ENCODE measurements at regions not wholly inside any gene's neighbourhood (a gene's known extent, or its start where the extent isn't known, plus 50 kb on each side); places are given as distances from the start of the nearest gene placed in this dataset.

DNA sequence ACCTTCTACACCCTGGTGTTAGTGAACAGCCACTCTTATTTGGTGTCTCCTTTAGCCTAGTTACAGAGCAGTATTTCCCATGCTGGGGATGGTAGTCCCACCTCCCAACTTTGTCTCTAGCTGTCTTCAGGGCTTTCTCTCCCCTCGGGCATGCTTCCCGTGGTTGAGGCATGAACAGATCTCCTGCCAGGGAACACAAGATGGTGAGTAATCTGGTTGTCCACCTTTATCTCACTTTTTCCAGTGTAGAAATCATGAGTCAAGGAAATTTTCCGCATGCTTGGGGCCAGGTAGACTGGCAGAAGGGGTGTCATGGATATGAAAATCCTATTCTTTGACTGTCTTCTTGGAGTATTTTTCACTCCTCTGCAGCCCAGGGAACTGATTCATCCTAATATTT is 532.9 kb downstream of the ANXA1 start:
- 87 to 93% methylated on average over 3 of the region's 3 CpGs for WGBS, 2 donors
- H3K27ac ChIP-seq = no peak overlapping the region
- H3K9me3 ChIP-seq = no peaks in the 10 kb centered on the region
- no peaks in the 10 kb centered on the region for H3K4me1 ChIP-seq
- no peaks in the 10 kb centered on the region for H3K27me3 ChIP-seq
- TF ChIP-seq, protein P1, sequence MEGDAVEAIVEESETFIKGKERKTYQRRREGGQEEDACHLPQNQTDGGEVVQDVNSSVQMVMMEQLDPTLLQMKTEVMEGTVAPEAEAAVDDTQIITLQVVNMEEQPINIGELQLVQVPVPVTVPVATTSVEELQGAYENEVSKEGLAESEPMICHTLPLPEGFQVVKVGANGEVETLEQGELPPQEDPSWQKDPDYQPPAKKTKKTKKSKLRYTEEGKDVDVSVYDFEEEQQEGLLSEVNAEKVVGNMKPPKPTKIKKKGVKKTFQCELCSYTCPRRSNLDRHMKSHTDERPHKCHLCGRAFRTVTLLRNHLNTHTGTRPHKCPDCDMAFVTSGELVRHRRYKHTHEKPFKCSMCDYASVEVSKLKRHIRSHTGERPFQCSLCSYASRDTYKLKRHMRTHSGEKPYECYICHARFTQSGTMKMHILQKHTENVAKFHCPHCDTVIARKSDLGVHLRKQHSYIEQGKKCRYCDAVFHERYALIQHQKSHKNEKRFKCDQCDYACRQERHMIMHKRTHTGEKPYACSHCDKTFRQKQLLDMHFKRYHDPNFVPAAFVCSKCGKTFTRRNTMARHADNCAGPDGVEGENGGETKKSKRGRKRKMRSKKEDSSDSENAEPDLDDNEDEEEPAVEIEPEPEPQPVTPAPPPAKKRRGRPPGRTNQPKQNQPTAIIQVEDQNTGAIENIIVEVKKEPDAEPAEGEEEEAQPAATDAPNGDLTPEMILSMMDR (IDR thresholded peaks at IDR 0.05) = no peak
- TF ChIP-seq POLR2A (IDR thresholded peaks at IDR 0.05) = no peak
- DNase-seq = no peak
- H3K36me3 ChIP-seq (ENCODE audit: low read depth, missing control alignments) = no peaks in the 10 kb centered on the region
- H3K4me3 ChIP-seq = no peak overlapping the region
- intact Hi-C loops (cut with DNase I; ENCODE audit: low total_unique reads) = no loop called here

DNA sequence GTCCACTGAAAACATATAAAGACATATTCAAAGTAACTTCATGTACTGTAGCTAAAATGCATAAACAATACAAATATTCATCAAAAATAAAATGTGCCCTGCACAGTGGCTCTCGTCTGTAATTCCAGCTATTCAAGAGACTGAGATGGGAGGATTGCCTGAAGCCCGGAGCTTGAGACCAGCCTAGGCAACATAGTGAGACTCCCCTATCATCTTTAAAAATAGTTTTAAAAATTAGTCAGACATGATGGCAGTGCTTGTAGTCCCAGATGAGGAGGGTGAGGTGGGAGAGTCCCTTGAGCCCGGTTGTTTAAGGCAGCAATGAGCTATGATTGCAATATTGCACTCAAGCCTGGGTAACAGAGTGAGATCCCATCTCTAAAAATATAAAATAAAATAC is 534.1 kb downstream of the ANXA1 start:
- H3K9me3 ChIP-seq = no peaks in the 10 kb centered on the region
- no peak overlapping the region for H3K4me3 ChIP-seq
- intact Hi-C loops (cut with DNase I; ENCODE audit: low total_unique reads) = no loop called here

DNA sequence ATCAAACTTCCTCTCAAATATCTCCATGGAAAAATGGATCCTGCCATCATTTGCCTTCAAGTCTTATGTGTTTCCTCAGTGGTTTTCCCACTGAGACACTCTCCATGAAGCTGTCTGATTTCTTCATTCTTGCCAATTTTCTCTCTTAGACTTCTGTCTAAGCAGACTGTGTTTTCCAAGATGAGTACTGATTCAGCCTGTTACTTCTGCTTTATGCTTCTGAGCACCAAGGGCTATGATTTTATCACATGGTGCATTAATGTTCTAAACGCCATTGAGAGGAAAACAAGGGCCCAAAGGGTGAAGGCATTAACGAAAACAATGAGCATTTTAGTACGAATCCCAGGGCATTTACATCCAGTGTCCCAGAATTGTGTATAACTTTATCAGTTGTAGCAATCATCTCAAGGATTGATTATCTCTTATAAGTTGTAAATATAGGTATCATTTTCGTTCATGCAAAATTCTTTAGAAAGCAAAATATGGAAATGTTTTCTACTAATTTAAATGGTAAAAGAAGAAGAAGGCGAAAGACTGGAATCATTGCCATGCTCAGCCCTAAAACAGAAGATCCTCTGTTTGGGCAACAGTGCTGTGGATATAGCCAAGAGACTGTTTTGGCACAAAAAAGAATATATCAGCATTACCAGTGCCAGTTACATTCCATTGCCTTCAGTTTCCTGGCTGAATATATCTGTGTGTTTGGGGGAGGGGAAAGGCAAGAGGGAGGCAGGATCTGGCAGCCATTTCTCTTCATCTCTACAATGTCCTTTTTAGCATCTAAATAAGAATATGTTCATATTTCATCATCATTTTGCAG is 537.6 kb downstream of the ANXA1 start:
- no peaks in the 10 kb centered on the region for H3K36me3 ChIP-seq (ENCODE audit: low read depth, missing control alignments)
- H3K27ac ChIP-seq = no peak overlapping the region
- no peak for DNase-seq
- TF ChIP-seq POLR2A (IDR thresholded peaks at IDR 0.05) = no peak
- TF ChIP-seq, protein P1 (IDR thresholded peaks at IDR 0.05) = no peak
- no peaks in the 10 kb centered on the region for H3K4me1 ChIP-seq
- intact Hi-C loops (cut with DNase I; ENCODE audit: low total_unique reads) = no loop called here
- WGBS, 2 donors = 90% methylated on average over 5 of the region's 5 CpGs
- H3K9me3 ChIP-seq = no peaks in the 10 kb centered on the region
- H3K4me3 ChIP-seq = no peak overlapping the region
- no peaks in the 10 kb centered on the region for H3K27me3 ChIP-seq

More for the DNA sequence above, 534.1 kb downstream of the ANXA1 start:
- Histone ChIP-seq H3K4me1 (no peaks in the 10 kb centered on the region), H3K27me3 (no peaks in the 10 kb centered on the region), H3K36me3 (ENCODE audit: low read depth, missing control alignments) (no peaks in the 10 kb centered on the region), H3K27ac (no peak overlapping the region)
- DNase-seq = no peak
- WGBS, 2 donors = 77 to 93% methylated on average over 3 of the region's 3 CpGs
- TF ChIP-seq, protein P1 (IDR thresholded peaks at IDR 0.05) = no peak
- no peak for TF ChIP-seq POLR2A (IDR thresholded peaks at IDR 0.05)

DNA sequence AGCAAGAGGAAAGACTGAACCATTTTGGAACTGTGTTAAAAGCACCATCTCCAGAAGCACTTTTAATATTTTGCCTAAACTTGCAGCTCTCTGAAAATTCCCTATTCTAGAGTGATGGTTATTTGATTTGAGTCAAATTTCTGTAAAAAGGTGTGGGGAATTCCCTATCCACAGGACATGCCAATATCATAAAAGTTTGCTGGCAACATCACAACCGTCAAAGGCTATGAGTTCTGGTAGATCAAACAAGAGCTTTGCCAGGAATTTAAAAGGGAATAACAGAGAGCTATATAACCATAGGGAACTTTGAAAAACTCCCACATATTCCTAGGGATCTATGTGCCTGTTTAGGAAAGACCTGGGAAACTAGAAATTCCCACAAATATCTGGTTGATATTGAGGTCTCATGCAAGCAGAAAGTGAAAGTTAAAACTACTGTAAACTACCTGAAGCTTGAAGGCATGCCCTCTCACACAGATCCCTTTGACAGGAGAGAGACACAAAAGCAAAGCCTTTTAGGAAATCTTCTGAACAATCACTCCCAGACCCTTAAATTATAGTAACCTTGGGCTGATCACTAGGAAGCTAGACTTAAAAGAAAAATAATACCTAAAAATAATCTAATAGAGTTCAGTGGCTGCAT is 549.9 kb downstream of the ANXA1 start:
- no peak overlapping the region for H3K4me3 ChIP-seq
- no peaks in the 10 kb centered on the region for H3K9me3 ChIP-seq
- TF ChIP-seq, protein P1 (IDR thresholded peaks at IDR 0.05) = no peak
- TF ChIP-seq POLR2A (IDR thresholded peaks at IDR 0.05) = no peak
- no peaks in the 10 kb centered on the region for H3K4me1 ChIP-seq
- WGBS, 2 donors = 47 to 77% methylated on average over 1 of the region's 1 CpG
- intact Hi-C loops (cut with DNase I; ENCODE audit: low total_unique reads) = no loop called here
- no peaks in the 10 kb centered on the region for H3K36me3 ChIP-seq (ENCODE audit: low read depth, missing control alignments)
- DNase-seq = no peak
- H3K27me3 ChIP-seq = no peaks in the 10 kb centered on the region
- H3K27ac ChIP-seq = no peak overlapping the region

Data from testis (tissue), 2 donors.